IPS-NIHi11 (cell line): ENCODE measurements at regions not wholly inside any gene's neighbourhood (a gene's known extent, or its start where the extent isn't known, plus 50 kb on each side); places are given as distances from the start of the nearest gene placed in this dataset.

Source experiments
- DNase-seq: peaks from one replicate; pipeline ENCODE4 v3.0.0; 2012; ENCODE audit warnings: mixed read lengths, low spot score

DNA sequence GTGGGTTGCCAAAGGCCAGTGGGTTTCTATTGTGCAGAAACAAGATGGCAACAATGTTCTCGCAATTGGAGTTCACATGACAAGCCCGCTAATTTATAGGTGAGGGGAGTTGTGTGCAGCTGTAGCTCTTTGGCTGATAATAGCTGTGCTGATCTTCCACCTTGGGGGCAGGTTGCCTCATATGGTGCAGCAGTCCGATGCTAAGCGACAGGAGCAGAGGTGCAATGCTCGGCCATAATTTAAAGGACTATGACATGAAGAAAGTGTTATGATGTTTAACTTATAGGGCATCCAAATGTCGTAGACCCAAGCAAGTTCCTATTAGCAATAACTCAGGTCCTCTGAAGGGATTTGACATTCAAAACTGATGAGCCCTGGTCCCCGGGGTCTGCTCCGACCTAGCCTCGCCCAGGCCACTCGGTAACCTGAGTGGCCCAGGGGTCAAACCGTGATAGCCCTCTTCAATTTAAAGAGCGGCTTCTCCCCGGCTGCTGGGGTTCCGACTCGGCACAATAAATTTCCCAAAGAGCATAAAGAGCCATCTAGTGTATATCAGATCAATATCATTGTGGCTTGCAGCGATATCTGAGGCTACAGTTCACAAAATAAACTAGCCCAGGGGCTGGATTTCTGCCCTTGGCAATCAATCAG is 724.0 kb downstream of the IRX1 start:
- DNase-seq: no peak

DNA sequence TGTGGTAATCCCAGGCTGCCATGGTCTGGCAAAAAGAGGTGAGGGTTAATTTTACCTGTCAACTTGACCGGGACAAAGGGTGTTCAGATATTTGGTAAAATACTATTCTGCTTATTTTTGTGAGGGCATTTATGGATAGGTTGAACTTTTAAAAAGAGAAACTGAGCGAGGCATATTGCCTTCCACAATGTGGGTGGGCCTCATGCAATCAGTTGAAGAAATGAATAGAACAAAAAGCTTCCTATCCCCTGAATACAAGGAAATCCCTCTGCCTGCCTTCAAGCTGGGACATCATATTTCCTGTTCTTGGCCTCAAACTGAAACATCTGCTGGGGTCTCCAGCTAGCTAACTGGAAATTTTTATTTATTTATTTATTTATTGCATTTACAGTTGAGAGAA is 734.7 kb downstream of the IRX1 start:
- no peak for DNase-seq

DNA sequence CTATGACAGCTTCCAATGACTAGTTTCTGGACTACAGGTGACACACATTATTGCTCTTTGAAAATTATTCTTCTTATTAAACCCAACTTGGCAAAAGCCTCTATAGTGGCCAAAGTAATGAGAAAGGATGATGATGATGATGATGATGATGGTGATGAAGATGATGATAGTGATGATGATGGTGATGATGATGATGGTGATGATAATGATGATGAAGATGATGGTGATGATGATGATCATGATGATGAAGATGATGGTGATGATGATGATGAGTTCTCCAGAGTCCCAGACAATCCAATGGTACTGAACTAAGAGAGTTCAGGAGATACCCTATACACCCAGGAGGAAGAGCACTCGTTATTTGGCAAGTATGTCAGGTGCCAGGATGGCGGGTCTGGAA is 739.4 kb downstream of the IRX1 start:
- no peak for DNase-seq

DNA sequence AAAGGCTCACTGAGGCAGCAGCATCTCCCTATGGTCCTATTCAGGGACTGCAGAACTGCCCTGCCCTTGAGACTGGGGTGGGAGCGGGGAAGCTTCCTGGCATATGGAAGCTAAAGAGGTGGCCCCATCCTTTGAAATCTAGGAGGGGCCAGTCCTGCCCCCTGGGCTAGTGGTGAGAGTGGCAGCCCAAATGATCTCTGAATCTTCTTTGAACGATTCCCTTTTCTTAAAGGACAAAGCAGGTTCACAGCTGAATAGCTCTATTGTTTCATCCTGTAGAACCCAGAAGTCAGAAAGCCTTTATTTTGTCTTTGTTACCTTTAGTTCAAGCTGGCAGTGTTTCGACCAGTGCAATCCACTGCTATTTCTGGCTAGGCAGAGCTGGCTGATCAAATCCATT is 741.9 kb downstream of the IRX1 start:
- DNase-seq: no peak

DNA sequence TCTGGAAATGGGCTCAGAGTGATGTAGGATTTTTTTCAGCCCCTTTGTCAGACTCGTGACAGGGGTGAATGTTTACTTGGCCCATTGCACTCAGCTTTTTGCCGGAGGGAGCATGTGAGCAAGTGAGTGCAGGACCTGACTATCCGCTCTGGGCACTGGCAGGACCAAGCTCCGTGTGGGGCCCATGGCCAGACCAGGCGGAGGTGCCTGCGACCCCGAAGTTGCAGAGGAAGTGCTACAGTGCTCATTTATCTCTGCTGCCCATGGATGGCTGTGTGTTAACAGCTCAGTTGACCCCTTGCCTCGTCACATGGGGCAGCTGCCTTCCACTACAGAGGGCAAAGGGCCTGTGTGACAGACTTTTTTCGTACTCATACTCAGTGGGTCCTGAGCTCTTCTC is 744.3 kb downstream of the IRX1 start:
- DNase-seq: no peak

DNA sequence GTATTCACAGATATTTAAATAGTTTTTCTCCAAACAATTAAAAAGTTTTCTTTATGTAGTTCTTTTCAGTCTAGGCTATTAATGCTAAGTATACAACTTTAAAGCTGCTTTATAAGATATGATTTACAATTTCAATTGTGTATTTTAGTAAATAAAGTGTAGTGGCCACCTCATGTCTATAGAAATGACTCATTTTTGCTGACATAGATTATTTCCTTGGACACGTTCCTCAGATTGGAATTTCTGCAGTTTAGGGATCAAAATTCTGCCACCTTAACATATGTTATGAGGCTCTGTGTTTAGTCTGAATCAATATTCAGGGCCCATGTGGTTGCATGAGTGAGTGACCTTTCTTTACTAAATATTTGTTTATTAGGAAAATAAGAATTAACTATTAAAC is 750.2 kb downstream of the IRX1 start:
- no peak for DNase-seq

DNA sequence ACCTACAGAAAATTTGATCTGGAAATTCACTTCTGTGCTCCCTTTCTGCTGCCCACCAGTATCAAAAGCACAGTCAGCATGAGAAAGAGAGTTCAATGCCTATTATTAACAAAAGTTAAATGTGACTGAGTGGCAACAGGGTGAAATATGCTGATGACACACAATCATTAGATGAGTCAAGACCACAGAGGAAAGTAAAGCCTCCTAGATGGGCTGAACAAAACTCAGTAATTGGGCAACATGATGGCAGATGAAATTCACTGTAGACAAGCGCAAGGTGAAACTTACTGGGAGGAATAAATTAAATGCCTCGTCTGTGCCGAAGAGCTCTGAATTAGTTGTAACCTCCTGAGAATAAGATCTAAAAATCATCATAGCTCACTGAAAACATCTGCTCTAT is 752.8 kb downstream of the IRX1 start:
- DNase-seq: no peak

DNA sequence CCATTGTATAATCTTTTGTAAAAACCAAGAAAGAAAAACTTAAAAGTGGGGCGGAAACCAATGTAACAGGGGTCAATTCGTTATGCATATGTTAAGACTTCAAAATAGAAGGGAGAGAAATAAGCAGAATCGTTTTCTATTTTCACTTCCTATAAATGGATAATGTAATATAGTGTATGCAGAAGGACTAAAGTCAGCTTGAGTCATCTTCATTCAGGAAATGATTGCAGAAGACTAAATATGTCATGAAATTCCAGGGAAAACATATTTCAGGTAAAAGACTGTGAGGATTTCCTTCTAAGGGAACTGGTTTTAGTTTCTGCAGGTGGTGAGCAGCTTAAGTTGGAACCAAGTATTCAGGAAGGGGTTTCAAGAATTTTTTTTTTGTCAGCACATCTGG is 753.3 kb downstream of the IRX1 start:
- DNase-seq: no peak

DNA sequence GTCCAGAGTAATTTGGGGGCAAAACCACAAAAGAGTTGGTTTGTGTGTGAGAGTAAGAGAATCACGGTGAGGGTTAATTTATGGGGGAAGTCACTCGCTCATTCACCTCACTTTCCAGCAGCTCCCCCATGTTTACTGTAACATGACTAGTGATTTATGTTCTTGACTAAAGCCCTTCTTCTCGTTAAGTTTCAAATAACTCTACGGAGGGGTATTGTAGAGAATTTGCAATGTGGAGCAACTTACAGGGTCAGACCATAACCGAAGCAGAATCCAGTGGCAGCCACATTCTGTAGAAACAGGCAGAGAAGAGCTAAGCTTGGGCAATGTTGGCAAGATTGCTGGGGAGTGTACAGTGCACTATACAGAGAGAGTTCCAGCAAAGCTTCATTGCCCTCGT is 760.6 kb downstream of the IRX1 start:
- no peak for DNase-seq

DNA sequence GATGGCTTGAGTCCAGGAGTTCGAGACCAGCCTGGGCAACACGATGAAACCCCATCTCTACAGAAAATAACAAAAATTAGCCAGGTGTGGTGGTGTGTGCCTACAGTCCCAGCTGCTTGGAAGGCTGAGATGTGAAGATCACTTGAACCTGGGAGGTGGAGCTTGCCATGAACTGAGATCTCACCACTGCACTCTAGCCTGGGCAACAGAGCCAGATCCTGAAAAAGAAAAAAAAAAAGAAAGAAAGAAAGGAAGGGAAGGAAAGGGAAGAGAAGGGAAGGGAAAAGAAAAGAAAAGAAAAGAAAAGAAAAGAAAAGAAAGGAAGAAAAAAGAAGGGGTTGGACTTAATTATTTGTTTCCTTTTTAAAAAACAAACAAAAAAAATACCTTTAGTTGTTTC is 764.2 kb downstream of the IRX1 start:
- DNase-seq: no peak

DNA sequence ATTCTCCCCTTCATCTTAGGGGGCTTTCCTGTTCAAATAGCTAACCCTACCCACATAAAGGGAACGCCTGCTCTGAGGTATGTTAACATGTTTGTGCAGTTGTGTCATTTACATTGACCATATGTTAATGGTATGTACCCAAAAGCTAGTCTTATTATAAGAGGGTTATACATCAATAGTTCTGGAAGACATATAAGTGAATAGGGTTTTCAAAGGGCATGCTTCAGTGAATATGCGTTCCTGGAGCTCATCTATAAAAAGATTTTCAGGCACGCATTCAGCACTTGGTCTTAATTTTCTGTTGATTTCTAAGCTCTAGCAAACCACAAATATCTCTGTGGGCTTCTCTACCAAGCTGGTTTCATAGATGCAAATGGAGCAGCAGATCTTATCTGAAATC is 766.1 kb downstream of the IRX1 start:
- DNase-seq: no peak

DNA sequence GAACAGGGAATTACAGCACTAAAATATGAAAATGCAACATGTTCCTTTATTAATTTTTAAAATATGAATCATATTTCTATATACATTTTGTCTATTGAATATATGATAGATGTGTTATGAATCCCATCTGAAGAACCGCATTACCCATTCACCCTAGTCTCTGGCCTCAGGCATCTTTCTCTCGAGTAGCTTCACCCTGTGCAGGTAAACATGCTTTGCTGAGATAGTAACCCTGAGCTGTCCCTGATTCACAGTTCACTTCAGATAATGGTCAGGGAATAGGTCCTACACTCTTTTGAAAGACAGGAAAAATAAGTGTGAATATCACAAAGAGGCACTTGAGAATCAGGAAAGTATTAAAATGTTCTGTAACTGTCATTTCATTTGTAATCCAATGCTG is 766.8 kb downstream of the IRX1 start:
- DNase-seq: no peak

DNA sequence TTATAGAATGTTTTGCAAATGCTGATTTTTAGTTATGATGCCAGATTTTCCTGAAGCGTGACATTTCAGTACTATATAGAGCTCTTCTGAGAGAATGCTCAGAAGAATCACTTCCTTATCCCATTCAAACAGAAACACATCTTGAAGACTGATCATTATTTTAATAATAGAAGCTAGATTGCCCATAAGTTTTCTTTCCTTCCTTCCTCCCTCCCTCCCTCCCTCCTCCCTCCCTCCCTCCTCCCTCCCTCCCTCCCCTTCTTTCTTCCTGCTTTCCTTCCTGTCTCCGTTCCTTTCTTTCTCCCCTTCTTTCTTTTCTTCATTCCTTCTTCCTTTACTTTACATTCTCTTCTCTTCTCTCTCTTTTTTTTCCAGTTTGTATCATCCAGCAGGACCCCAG is 767.4 kb downstream of the IRX1 start:
- DNase-seq: no peak

DNA sequence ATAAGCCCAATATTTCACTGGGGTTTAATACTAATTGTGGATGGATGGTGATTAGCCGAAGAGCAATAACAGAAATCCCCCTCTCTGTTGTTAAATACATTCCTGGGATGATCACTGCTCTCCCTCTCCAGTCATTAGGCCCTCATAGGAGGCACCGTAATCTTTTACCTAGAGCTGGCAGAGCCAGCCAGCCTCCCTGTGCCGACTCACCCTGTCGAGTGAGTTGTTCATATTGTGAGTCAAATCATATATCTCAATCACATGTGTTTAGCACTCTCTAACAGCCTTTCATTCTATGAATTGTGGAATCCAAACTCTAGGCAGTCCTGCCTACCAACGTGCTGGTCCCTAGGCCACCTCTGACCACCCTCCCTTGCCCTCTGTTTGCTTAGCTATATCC is 771.0 kb downstream of the IRX1 start:
- DNase-seq: no peak

DNA sequence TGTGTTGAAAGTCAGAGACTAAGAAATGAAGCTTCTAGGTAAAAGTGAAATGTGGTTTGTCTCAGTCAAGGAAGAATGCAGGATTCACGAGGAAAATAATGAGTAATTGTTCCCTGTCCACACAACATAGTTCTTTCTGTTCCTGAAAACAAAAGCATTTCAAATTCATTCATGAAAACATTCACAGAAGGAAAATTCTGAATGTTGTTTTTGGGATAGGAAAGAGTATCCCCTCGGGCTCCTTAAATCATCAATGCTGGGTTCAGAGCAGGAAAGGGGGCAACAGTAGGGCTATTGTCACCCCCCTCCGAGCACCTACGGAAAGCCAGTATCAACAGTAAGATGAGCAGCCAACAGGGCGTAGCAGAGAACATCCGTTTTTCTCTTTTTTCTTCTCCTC is 769.9 kb upstream of the ADAMTS16 start:
- DNase-seq: no peak

DNA sequence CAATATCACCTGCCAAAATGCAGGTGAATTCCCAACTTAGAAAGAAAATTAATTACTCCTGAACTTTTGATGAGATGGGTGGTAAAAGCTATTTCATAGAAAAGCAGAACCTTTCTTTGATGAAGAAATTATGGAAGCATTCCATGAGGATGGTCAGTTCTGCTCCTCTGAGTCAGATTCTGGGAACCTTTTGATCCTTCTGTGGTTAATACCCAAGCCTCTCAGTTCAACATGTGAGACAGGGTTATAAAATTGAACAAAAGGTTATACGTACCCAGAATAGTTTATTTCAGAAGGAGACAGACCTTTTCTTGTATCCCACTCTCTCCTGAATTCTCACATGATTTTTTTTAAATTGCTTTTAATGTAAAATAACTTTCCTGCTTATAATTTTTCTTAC is 767.6 kb upstream of the ADAMTS16 start:
- DNase-seq: no peak

DNA sequence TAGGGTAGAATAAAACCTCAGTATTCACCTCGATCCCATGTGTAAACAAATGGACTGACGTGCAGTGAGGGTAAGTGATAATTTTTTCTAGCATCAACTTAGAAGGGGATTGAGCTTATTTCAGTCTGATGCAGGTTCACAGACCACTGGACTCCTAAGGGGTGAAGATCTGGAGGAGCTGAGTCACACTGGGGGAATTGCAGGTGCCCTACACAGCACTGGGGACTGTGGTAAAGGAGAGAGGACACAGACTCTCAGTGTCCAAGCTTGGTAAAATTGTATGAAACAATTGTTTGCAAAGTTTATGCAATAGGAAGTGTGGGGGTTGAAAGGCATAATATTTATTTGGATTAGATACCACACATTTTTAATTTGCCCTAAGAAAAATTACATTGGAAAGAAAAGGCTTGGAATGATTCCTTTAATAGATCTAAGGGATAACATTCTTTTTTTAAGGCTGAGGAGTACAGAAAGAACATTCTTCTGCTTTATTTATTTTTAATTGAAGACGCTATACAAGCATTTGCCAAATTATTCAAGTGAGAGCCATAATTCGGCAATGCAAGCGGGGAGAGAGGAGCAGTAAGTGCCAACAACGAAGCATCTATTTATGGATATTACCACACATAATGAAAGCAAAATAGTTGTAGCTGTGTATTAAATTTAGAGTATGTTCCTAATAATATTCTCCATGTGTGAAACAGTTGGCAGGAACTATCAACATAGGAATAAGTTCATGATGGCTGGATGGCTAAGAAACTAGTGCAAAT is 766.9 kb upstream of the ADAMTS16 start:
- no peak for DNase-seq

DNA sequence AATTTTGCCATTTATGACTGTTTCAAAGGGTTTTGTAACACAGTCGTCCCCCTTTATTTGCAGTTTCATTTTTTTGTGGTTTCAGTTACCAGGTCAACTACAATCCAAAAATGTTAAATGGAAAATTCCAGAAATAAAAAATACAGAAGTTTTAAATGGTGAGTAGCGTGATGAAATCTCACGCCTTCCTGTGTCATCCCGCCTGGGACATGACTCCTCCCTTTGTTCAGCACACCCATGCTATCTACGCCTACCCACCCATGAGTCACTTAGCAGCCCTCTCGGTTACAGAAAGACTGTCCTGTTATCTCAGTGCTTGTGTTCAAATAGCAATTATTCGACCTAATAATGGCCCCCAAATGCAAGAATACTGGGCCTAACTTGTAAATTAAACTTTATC is 765.3 kb upstream of the ADAMTS16 start:
- DNase-seq: no peak

DNA sequence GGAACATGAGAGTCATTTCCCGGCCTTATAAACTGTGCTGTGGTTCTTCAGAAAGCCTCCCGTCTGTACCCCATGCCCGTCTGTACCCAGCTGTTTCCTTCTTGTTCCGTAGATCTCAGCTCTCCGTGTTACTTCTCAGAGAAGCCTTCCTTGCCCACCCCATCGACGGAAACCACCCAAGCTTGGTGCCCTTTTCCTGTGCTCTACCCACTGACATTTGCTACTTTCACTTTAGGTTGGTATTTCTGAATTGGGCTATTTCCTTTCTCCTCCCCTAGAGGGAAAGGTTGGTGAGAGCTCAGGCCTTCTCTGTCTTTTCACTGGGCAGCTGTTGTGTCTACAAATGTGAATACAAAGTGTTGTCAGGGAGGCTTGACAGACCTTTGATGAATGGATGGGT is 764.5 kb upstream of the ADAMTS16 start:
- DNase-seq: no peak

DNA sequence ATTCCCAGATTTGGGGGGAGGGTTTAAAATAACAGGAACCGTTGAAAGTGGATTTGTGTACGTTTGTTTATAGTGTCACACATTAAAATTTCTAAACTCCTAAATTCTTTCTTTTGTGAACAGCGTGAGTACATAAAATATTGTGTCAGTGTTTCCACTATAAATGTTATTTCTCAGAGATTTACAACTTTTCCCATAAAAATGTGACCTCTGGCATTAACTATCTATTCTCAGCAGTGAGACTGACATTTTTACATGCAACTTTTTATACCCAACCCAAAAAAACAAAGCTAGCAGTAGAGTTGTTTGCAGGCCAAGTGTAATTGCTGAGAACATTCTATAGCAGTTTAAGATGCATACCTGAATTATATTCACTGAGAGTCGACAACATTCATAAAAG is 757.0 kb upstream of the ADAMTS16 start:
- no peak for DNase-seq

DNA sequence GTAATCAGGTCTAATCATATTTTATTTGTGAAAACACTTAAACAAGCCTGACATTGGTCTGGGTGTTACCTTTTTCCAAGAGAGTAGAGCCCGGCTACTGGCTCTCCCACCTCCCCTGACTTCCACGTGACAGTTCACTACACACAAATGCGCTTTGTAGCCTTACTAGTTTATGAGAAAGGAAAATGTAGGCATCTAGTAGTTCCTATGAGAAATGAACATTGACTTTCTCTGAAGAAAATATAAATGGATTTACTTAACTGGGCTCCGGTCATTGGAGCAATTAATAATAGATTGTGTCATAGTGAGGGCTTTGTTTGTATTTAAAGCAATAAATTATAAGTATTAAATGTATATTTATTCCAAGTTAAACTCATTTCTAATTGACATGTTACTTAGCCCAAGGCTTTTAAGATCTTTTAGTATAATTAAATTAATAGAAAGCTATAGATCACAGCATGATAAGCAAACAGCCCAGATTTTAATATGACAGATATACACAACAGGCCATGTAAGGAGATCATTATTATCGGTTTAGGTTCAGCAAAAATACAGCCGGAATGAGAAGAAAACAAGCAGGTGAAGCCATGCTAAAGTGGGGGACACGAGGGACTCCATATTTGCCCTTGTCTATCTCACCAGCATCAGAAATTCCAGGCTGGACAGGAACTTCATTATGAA is 756.5 kb upstream of the ADAMTS16 start:
- no peak for DNase-seq

DNA sequence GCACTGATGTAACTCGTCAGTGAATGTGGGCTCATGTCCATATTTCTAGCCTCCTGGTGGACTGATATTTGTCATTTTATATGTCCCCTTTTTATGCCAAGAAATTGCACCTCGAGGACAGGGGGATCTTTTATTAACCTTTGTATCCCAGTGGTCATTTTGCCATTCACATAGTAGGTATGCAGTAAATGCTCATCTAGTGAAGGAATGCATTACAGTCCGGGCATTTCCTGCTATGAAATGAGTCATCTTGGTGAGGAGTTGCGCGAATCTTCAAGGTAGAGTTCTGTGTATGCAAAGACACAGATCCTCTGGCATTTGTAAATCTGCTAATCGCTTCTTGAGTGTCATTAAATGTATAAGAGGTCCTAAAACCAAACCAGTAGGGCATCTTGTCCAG is 755.5 kb upstream of the ADAMTS16 start:
- DNase-seq: no peak

DNA sequence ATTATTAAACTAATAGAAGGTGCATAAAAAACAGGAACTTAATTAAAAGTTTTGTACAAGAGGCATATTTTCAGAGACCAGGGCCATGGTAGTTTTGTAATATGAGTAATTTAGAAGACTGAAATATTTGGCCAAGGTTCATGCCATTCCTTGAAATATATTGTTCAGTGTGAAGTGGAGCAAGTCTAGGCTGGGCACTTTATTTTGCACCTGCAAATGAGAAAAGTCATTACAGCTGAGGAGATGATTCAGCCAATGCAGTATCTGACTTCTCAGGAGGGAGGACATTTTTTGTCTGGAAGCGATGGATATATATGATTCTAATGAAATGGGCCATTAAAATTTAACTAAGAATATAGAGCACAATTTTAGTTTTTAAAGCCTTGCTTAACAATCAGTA is 754.0 kb upstream of the ADAMTS16 start:
- no peak for DNase-seq

DNA sequence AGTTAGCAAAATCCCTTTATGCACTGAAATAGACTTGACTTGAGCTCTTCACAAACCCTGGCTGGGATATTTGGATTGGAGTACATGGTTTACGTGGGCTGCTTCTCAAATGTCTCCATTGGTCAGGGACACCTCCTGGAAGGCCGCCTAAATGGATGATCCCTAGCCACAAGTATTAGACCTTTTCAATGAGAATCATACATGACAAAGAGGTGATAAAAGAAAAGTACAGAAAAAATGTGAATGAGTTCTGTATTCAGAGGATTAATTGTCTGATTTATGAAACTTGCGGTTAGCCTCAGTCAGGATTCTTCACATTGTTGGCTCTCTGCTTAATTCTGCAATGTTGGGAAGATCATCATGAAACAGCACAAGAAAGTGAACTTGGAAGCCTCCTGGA is 752.8 kb upstream of the ADAMTS16 start:
- no peak for DNase-seq
